HS-27A (cell line): ENCODE measurements at regions not wholly inside any gene's neighbourhood (a gene's known extent, or its start where the extent isn't known, plus 50 kb on each side); places are given as distances from the start of the nearest gene placed in this dataset.
A peak's percentile ranks its signal among the peaks of the same experiment; 100 is the strongest.

ENCODE experiments used
- DNase-seq: peaks from one replicate; pipeline ENCODE4 v3.0.0-alpha.2; 2012; ENCODE audit warnings: low read depth, missing footprints

- no peak for DNase-seq
These were observed 255.3 kb upstream of the SLITRK3 start for GRCh38 chr3:165451371-165452070.

GRCh38 chr3:165446555-165446954 is 250.4 kb upstream of the SLITRK3 start:
- no peak for DNase-seq

GRCh38 chr3:165444745-165445144 is 248.6 kb upstream of the SLITRK3 start:
- no peak for DNase-seq

- no peak for DNase-seq
These were observed 247.5 kb upstream of the SLITRK3 start for GRCh38 chr3:165443664-165444063.

- no peak for DNase-seq
These were observed 245.9 kb upstream of the SLITRK3 start for GRCh38 chr3:165442061-165442460.

- no peak for DNase-seq
These were observed 244.2 kb upstream of the SLITRK3 start for GRCh38 chr3:165440380-165440779.

- no peak for DNase-seq
These were observed 243.6 kb upstream of the SLITRK3 start for GRCh38 chr3:165439765-165440164.

GRCh38 chr3:165434516-165434915 is 238.3 kb upstream of the SLITRK3 start:
- DNase-seq = no peak

- no peak for DNase-seq
These were observed 210.2 kb upstream of the SLITRK3 start for GRCh38 chr3:165406425-165406824.

- DNase-seq = no peak
These were observed 208.3 kb upstream of the SLITRK3 start for GRCh38 chr3:165404357-165405027.

- no peak for DNase-seq
These were observed 207.5 kb upstream of the SLITRK3 start for GRCh38 chr3:165403666-165404065.

GRCh38 chr3:165395188-165395587 is 199.0 kb upstream of the SLITRK3 start:
- no peak for DNase-seq

- DNase-seq = no peak
These were observed 197.3 kb upstream of the SLITRK3 start for GRCh38 chr3:165393461-165393860.

GRCh38 chr3:165390166-165390565 is 194.0 kb upstream of the SLITRK3 start:
- no peak for DNase-seq

GRCh38 chr3:165389653-165390052 is 193.5 kb upstream of the SLITRK3 start:
- DNase-seq = no peak

- no peak for DNase-seq
These were observed 192.9 kb upstream of the SLITRK3 start for GRCh38 chr3:165389064-165389463.

- peak; percentile 3 for DNase-seq
These were observed 187.2 kb upstream of the SLITRK3 start for GRCh38 chr3:165383381-165383780.

- no peak for DNase-seq
These were observed 186.5 kb upstream of the SLITRK3 start for GRCh38 chr3:165382672-165383071.

GRCh38 chr3:165378761-165379160 is 182.6 kb upstream of the SLITRK3 start:
- no peak for DNase-seq

- DNase-seq = no peak
These were observed 162.8 kb upstream of the SLITRK3 start for GRCh38 chr3:165359005-165359404.

- no peak for DNase-seq
These were observed 159.1 kb upstream of the SLITRK3 start for GRCh38 chr3:165355316-165355715.

- DNase-seq = no peak
These were observed 151.3 kb upstream of the SLITRK3 start for GRCh38 chr3:165347526-165347925.

- DNase-seq = no peak
These were observed 150.3 kb upstream of the SLITRK3 start for GRCh38 chr3:165346503-165346902.

GRCh38 chr3:165343185-165343584 is 147.0 kb upstream of the SLITRK3 start:
- no peak for DNase-seq
